ENCODE measurements at regions not wholly inside any gene's neighbourhood (a gene's known extent, or its start where the extent isn't known, plus 50 kb on each side); places are given as distances from the start of the nearest gene placed in this dataset.
"Not testable (repeated sequence)": the region's sequence is repeated elsewhere in the genome, so short reads cannot be mapped to it uniquely, and the experiment has no call there.

- no peak for DNase-seq (ENCODE audit: low read depth)
These were observed 425.0 kb upstream of the GRM7 start for GRCh38 chr3:6435951-6436350.

- no peak for DNase-seq (ENCODE audit: low read depth)
These were observed 423.3 kb upstream of the GRM7 start for GRCh38 chr3:6437631-6438030.

GRCh38 chr3:6438031-6438430, 422.9 kb upstream of the GRM7 start:
- no peak for DNase-seq (ENCODE audit: low read depth)

GRCh38 chr3:6439226-6439625, 421.7 kb upstream of the GRM7 start:
- no peak for DNase-seq (ENCODE audit: low read depth)

- DNase-seq (ENCODE audit: low read depth): no peak
These were observed 421.1 kb upstream of the GRM7 start for GRCh38 chr3:6439824-6440223.

GRCh38 chr3:6444888-6445658, 415.8 kb upstream of the GRM7 start:
- DNase-seq (ENCODE audit: low read depth): no peak

GRCh38 chr3:6447166-6447801, 413.6 kb upstream of the GRM7 start:
- no peak for DNase-seq (ENCODE audit: low read depth)

GRCh38 chr3:6448011-6448410, 412.9 kb upstream of the GRM7 start:
- DNase-seq (ENCODE audit: low read depth): no peak

GRCh38 chr3:6449099-6449498, 411.8 kb upstream of the GRM7 start:
- DNase-seq (ENCODE audit: low read depth): no peak

GRCh38 chr3:6452974-6453373, 407.9 kb upstream of the GRM7 start:
- no peak for DNase-seq (ENCODE audit: low read depth)

GRCh38 chr3:6455031-6455430, 405.9 kb upstream of the GRM7 start:
- no peak for DNase-seq (ENCODE audit: low read depth)

- no peak for DNase-seq (ENCODE audit: low read depth)
These were observed 393.7 kb upstream of the GRM7 start for GRCh38 chr3:6467186-6467585.

- DNase-seq (ENCODE audit: low read depth): no peak
These were observed 392.3 kb upstream of the GRM7 start for GRCh38 chr3:6468589-6468988.

GRCh38 chr3:6471744-6472143, 389.2 kb upstream of the GRM7 start:
- DNase-seq (ENCODE audit: low read depth): no peak

- not testable (repeated sequence) for DNase-seq (ENCODE audit: low read depth)
These were observed 370.2 kb upstream of the GRM7 start for GRCh38 chr3:6490487-6491327.

GRCh38 chr3:6491768-6492167, 369.1 kb upstream of the GRM7 start:
- DNase-seq (ENCODE audit: low read depth): no peak

GRCh38 chr3:6492306-6492705, 368.6 kb upstream of the GRM7 start:
- no peak for DNase-seq (ENCODE audit: low read depth)

- DNase-seq (ENCODE audit: low read depth): not testable (repeated sequence)
These were observed 362.0 kb upstream of the GRM7 start for GRCh38 chr3:6498944-6499343.

GRCh38 chr3:6504347-6504746, 356.6 kb upstream of the GRM7 start:
- no peak for DNase-seq (ENCODE audit: low read depth)

- no peak for DNase-seq (ENCODE audit: low read depth)
These were observed 356.1 kb upstream of the GRM7 start for GRCh38 chr3:6504834-6505233.

GRCh38 chr3:6508410-6508759, 352.5 kb upstream of the GRM7 start:
- DNase-seq (ENCODE audit: low read depth): no peak

GRCh38 chr3:6509576-6509975, 351.3 kb upstream of the GRM7 start:
- no peak for DNase-seq (ENCODE audit: low read depth)

GRCh38 chr3:6510713-6511112, 350.2 kb upstream of the GRM7 start:
- DNase-seq (ENCODE audit: low read depth): no peak
